ENCODE measurements at regions not wholly inside any gene's neighbourhood (a gene's known extent, or its start where the extent isn't known, plus 50 kb on each side); places are given as distances from the start of the nearest gene placed in this dataset.
"Not testable (repeated sequence)": the region's sequence is repeated elsewhere in the genome, so short reads cannot be mapped to it uniquely, and the experiment has no call there.

GRCh38 chr1:120305046-120305445 lies 109.8 kb upstream of the NBPF8 start:
- CTCF ChIA-PET; intact Hi-C loops (cut with micrococcal nuclease; ENCODE audit: unreplicated experiment); H3K4me3 Mint-ChIP-seq (ENCODE audit: low read depth, unreplicated experiment); H3K9me3 Mint-ChIP-seq (ENCODE audit: low read depth, unreplicated experiment); BruUV-seq (replicated peaks); H3K36me3 Mint-ChIP-seq (ENCODE audit: insufficient read depth, unreplicated experiment); H3K4me1 Mint-ChIP-seq (ENCODE audit: low read depth, unreplicated experiment); H3K27ac Mint-ChIP-seq (ENCODE audit: unreplicated experiment); DNase-seq; H3K27me3 Mint-ChIP-seq (ENCODE audit: unreplicated experiment): not testable (repeated sequence)

- CTCF ChIA-PET; H3K9me3 Mint-ChIP-seq (ENCODE audit: low read depth, unreplicated experiment); H3K27ac Mint-ChIP-seq (ENCODE audit: unreplicated experiment); BruUV-seq (replicated peaks); H3K27me3 Mint-ChIP-seq (ENCODE audit: unreplicated experiment); DNase-seq; H3K36me3 Mint-ChIP-seq (ENCODE audit: insufficient read depth, unreplicated experiment); H3K4me1 Mint-ChIP-seq (ENCODE audit: low read depth, unreplicated experiment); H3K4me3 Mint-ChIP-seq (ENCODE audit: low read depth, unreplicated experiment); intact Hi-C loops (cut with micrococcal nuclease; ENCODE audit: unreplicated experiment): not testable (repeated sequence)
Observed at GRCh38 chr1:120304341-120304740, 110.5 kb upstream of the NBPF8 start.

- intact Hi-C loops (cut with micrococcal nuclease; ENCODE audit: unreplicated experiment); H3K36me3 Mint-ChIP-seq (ENCODE audit: insufficient read depth, unreplicated experiment); H3K4me3 Mint-ChIP-seq (ENCODE audit: low read depth, unreplicated experiment); BruUV-seq (replicated peaks); H3K27ac Mint-ChIP-seq (ENCODE audit: unreplicated experiment); H3K4me1 Mint-ChIP-seq (ENCODE audit: low read depth, unreplicated experiment); CTCF ChIA-PET; H3K27me3 Mint-ChIP-seq (ENCODE audit: unreplicated experiment); DNase-seq; H3K9me3 Mint-ChIP-seq (ENCODE audit: low read depth, unreplicated experiment): not testable (repeated sequence)
Observed at GRCh38 chr1:120299433-120300057, 115.3 kb upstream of the NBPF8 start.

- H3K4me3 Mint-ChIP-seq (ENCODE audit: low read depth, unreplicated experiment); intact Hi-C loops (cut with micrococcal nuclease; ENCODE audit: unreplicated experiment); H3K9me3 Mint-ChIP-seq (ENCODE audit: low read depth, unreplicated experiment); H3K36me3 Mint-ChIP-seq (ENCODE audit: insufficient read depth, unreplicated experiment); DNase-seq; H3K27ac Mint-ChIP-seq (ENCODE audit: unreplicated experiment); H3K27me3 Mint-ChIP-seq (ENCODE audit: unreplicated experiment); H3K4me1 Mint-ChIP-seq (ENCODE audit: low read depth, unreplicated experiment); BruUV-seq (replicated peaks); CTCF ChIA-PET: not testable (repeated sequence)
Observed at GRCh38 chr1:120298487-120298886, 116.3 kb upstream of the NBPF8 start.

- H3K4me3 Mint-ChIP-seq (ENCODE audit: low read depth, unreplicated experiment); BruUV-seq (replicated peaks); H3K4me1 Mint-ChIP-seq (ENCODE audit: low read depth, unreplicated experiment); CTCF ChIA-PET; H3K27ac Mint-ChIP-seq (ENCODE audit: unreplicated experiment); H3K36me3 Mint-ChIP-seq (ENCODE audit: insufficient read depth, unreplicated experiment); H3K27me3 Mint-ChIP-seq (ENCODE audit: unreplicated experiment); H3K9me3 Mint-ChIP-seq (ENCODE audit: low read depth, unreplicated experiment); intact Hi-C loops (cut with micrococcal nuclease; ENCODE audit: unreplicated experiment); DNase-seq: not testable (repeated sequence)
Observed at GRCh38 chr1:120297345-120297953, 117.4 kb upstream of the NBPF8 start.

GRCh38 chr1:120290105-120290504 lies 113.8 kb upstream of the SEC22B start:
- H3K9me3 Mint-ChIP-seq (ENCODE audit: low read depth, unreplicated experiment); H3K27me3 Mint-ChIP-seq (ENCODE audit: unreplicated experiment); intact Hi-C loops (cut with micrococcal nuclease; ENCODE audit: unreplicated experiment); BruUV-seq (replicated peaks); CTCF ChIA-PET; H3K36me3 Mint-ChIP-seq (ENCODE audit: insufficient read depth, unreplicated experiment); H3K4me1 Mint-ChIP-seq (ENCODE audit: low read depth, unreplicated experiment); H3K27ac Mint-ChIP-seq (ENCODE audit: unreplicated experiment); H3K4me3 Mint-ChIP-seq (ENCODE audit: low read depth, unreplicated experiment); DNase-seq: not testable (repeated sequence)

GRCh38 chr1:120289601-120290074 lies 113.3 kb upstream of the SEC22B start:
- H3K36me3 Mint-ChIP-seq (ENCODE audit: insufficient read depth, unreplicated experiment): not testable (repeated sequence)

GRCh38 chr1:120288814-120289600 lies 112.7 kb upstream of the SEC22B start:
- H3K9me3 Mint-ChIP-seq (ENCODE audit: low read depth, unreplicated experiment); H3K36me3 Mint-ChIP-seq (ENCODE audit: insufficient read depth, unreplicated experiment); CTCF ChIA-PET; DNase-seq; intact Hi-C loops (cut with micrococcal nuclease; ENCODE audit: unreplicated experiment); BruUV-seq (replicated peaks); H3K4me1 Mint-ChIP-seq (ENCODE audit: low read depth, unreplicated experiment); H3K27ac Mint-ChIP-seq (ENCODE audit: unreplicated experiment); H3K4me3 Mint-ChIP-seq (ENCODE audit: low read depth, unreplicated experiment); H3K27me3 Mint-ChIP-seq (ENCODE audit: unreplicated experiment): not testable (repeated sequence)

More at GRCh38 chr1:120289601-120290074, 113.3 kb upstream of the SEC22B start:
- H3K9me3 Mint-ChIP-seq (ENCODE audit: low read depth, unreplicated experiment); DNase-seq; CTCF ChIA-PET; BruUV-seq (replicated peaks); H3K4me3 Mint-ChIP-seq (ENCODE audit: low read depth, unreplicated experiment); H3K27me3 Mint-ChIP-seq (ENCODE audit: unreplicated experiment); intact Hi-C loops (cut with micrococcal nuclease; ENCODE audit: unreplicated experiment); H3K27ac Mint-ChIP-seq (ENCODE audit: unreplicated experiment); H3K4me1 Mint-ChIP-seq (ENCODE audit: low read depth, unreplicated experiment): not testable (repeated sequence)

- BruUV-seq (replicated peaks); H3K36me3 Mint-ChIP-seq (ENCODE audit: insufficient read depth, unreplicated experiment); intact Hi-C loops (cut with micrococcal nuclease; ENCODE audit: unreplicated experiment); H3K4me3 Mint-ChIP-seq (ENCODE audit: low read depth, unreplicated experiment); H3K9me3 Mint-ChIP-seq (ENCODE audit: low read depth, unreplicated experiment); H3K27ac Mint-ChIP-seq (ENCODE audit: unreplicated experiment); H3K4me1 Mint-ChIP-seq (ENCODE audit: low read depth, unreplicated experiment); CTCF ChIA-PET; DNase-seq; H3K27me3 Mint-ChIP-seq (ENCODE audit: unreplicated experiment): not testable (repeated sequence)
Observed at GRCh38 chr1:120288167-120288566, 111.8 kb upstream of the SEC22B start.
